ENCODE measurements at regions not wholly inside any gene's neighbourhood (a gene's known extent, or its start where the extent isn't known, plus 50 kb on each side); places are given as distances from the start of the nearest gene placed in this dataset.

DNA sequence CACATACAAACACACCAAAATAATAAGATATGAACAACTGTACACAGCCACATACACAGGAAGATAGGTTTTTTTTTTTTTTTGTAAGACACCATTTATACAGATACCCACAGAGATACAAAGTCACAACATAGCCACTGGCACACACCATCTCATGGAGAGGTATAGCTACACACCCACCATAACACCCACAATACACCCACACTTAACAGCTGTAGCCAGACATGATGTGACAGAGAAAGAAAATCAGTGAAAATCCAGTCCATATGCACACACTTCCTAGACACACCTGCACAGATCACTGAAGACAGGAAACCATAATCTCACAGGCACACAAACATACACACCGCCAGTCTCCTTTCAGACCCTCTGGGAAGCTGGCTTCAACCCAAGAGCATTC lies 62.4 kb upstream of the PAX2 start:
- TF ChIP-seq, protein P1, sequence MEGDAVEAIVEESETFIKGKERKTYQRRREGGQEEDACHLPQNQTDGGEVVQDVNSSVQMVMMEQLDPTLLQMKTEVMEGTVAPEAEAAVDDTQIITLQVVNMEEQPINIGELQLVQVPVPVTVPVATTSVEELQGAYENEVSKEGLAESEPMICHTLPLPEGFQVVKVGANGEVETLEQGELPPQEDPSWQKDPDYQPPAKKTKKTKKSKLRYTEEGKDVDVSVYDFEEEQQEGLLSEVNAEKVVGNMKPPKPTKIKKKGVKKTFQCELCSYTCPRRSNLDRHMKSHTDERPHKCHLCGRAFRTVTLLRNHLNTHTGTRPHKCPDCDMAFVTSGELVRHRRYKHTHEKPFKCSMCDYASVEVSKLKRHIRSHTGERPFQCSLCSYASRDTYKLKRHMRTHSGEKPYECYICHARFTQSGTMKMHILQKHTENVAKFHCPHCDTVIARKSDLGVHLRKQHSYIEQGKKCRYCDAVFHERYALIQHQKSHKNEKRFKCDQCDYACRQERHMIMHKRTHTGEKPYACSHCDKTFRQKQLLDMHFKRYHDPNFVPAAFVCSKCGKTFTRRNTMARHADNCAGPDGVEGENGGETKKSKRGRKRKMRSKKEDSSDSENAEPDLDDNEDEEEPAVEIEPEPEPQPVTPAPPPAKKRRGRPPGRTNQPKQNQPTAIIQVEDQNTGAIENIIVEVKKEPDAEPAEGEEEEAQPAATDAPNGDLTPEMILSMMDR (IDR thresholded peaks at IDR 0.05) = no peak
- Histone ChIP-seq H3K27me3 (peaks cover 33% of the 10 kb centered on the region), H3K4me3 (no peak overlapping the region), H3K9me3 (no peaks in the 10 kb centered on the region), H3K36me3 (no peaks in the 10 kb centered on the region), H3K27ac (no peak overlapping the region), H3K9ac (ENCODE audit: low read depth in 2 of 2, low read length in 2 of 2) (no peak overlapping the region), H3K4me1 (no peaks in the 10 kb centered on the region)
- no peak for DNase-seq
- intact Hi-C loops (cut with DNase I) = no loop called here

DNA sequence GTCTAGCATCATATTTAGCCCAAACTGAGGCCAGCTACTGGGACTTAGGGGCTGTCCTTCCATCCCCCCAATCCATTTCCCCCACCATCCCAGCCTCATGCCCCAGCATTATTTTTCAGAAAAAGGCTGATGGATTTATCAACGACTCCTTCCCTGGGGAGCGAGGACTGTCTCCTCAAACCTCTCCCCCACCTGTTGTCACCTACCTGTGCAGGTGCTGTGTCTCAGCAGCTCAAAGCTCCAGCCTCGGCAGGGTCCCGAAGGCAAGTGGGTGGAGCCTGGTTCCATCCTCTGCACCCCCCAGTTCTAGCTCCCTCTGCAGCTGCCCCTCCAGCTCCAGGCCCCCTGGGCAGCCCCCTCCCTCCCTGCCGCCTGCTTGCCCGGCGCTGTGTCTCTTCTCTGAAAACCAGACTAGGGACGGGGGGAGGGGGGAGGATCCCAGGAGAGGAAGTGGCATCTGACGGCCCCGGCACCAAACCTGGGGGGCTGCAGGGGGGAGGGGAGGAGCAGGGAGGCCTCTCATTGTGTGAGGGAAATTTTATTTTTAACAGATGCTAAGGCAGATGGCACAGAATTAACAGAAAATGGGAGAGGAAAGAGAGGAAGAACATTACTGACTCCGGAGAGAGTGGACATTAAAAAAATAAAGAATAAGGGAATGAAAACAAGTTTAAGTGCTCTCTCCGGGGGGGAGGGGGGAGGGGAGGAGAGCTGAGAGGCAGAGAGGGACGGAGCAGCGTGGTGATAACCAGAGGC lies 61.7 kb upstream of the PAX2 start:
- no peak for DNase-seq
- no peaks in the 10 kb centered on the region for H3K4me1 ChIP-seq
- no peaks in the 10 kb centered on the region for H3K36me3 ChIP-seq
- intact Hi-C loops (cut with DNase I) = no loop called here
- peaks cover 37% of the 10 kb centered on the region for H3K27me3 ChIP-seq
- no peak overlapping the region for H3K9ac ChIP-seq (ENCODE audit: low read depth in 2 of 2, low read length in 2 of 2)
- TF ChIP-seq, protein P1 (IDR thresholded peaks at IDR 0.05) = no peak
- H3K27ac ChIP-seq = no peak overlapping the region
- no peak overlapping the region for H3K4me3 ChIP-seq
- no peaks in the 10 kb centered on the region for H3K9me3 ChIP-seq

DNA sequence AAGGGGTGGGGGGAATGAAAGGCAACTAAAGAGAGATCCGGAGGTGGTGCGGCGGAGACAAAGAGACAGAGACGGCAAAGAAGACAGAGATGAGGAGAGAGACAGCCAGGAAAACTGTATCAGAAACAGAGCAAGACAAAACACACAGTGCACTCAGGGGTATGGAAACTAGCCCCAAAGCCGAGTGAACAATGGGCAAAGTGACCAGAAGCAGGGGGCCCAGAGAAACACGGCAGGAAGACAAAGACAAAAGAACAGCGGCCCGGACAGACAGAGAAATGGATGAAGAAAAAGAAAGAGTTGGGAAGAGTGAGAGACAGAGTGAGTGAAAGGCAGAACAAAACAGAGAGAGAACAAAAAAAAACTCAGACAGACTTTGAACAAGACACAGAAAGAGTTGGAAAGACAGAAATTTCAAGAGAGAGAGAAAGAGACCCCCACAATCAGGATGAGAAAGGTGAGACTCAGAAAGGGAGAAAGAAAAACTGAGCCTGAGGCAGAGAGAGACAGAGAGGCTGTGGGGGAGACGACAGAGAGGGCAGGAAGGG lies 60.6 kb upstream of the PAX2 start:
- TF ChIP-seq, protein P1 (IDR thresholded peaks at IDR 0.05) = no peak
- intact Hi-C loops (cut with DNase I) = no loop called here
- no peaks in the 10 kb centered on the region for H3K9me3 ChIP-seq
- H3K9ac ChIP-seq (ENCODE audit: low read depth in 2 of 2, low read length in 2 of 2) = no peak overlapping the region
- no peaks in the 10 kb centered on the region for H3K36me3 ChIP-seq
- DNase-seq = no peak
- no peaks in the 10 kb centered on the region for H3K4me1 ChIP-seq
- H3K4me3 ChIP-seq = no peak overlapping the region
- no peak overlapping the region for H3K27ac ChIP-seq
- peaks cover 38% of the 10 kb centered on the region for H3K27me3 ChIP-seq

DNA sequence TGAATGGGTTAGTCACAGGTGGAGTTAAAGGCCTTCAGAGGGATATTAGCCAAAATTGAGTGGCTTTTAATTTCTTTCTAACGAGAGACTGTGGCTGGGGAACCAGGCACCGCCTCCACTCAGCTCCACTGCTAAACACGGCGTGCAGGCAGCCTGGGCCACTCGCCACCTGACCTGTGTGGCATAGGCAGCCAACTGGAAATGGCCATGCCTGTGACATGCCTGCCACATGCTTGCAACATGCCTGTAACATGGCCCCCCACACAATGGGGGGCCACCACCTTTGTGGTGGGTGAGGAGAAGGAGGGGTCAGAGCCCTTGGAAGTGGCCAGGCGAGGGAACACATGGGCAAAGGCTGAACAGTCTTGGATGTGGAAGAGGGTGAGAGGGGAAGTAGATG lies 60.1 kb upstream of the PAX2 start:
- no peaks in the 10 kb centered on the region for H3K9me3 ChIP-seq
- H3K27me3 ChIP-seq = peaks cover 38% of the 10 kb centered on the region
- DNase-seq = no peak
- no peak overlapping the region for H3K27ac ChIP-seq
- H3K4me1 ChIP-seq = no peaks in the 10 kb centered on the region
- H3K36me3 ChIP-seq = no peaks in the 10 kb centered on the region
- H3K4me3 ChIP-seq = no peak overlapping the region
- TF ChIP-seq, protein P1 (IDR thresholded peaks at IDR 0.05) = no peak
- H3K9ac ChIP-seq (ENCODE audit: low read depth in 2 of 2, low read length in 2 of 2) = no peak overlapping the region
- intact Hi-C loops (cut with DNase I) = no loop called here

DNA sequence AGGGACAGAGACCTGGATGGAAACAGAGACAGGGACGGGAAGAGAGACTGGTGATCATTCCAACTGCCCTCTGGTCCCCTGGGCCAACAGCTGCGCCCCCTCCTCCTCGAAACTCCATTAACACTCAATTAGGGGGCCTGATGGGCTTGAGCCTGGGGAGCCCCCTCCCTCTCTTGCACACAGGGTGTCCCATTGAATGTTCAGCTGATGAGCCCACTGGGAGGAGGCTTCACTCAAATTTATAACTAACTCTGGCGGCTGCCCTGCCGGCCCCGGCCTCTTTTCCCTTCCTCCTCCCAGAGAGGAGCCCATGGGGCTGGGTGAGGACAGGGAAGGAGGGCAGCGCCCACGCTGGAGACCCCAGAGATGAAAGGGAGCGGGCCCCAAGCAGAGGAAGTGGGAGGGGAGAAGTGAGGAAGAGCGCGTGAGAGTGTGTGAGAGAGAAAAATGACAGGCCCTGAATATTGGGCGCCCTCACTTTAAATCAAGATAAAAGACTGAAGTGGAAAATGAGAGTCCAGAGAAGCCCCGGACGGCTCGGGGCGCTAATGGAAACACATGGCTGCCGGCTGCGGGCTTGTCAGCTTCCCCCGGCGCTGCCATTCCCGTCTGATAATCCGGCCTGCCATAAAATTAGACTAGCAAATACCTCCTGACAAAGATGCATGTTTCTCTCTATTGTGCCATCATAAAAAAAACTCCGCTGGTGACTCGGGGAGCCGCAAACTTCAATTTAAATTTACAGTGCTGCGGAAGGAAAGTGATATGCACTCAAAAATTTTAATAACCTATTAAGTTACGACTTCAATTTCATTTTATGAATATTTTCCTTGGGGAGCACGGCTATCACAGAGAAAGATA lies 58.0 kb upstream of the PAX2 start:
- Histone ChIP-seq H3K4me3 (no peak overlapping the region), H3K9ac (ENCODE audit: low read depth in 2 of 2, low read length in 2 of 2) (no peak overlapping the region), H3K4me1 (no peaks in the 10 kb centered on the region), H3K36me3 (no peaks in the 10 kb centered on the region), H3K27ac (no peak overlapping the region), H3K9me3 (no peaks in the 10 kb centered on the region), H3K27me3 (peaks cover 20% of the 10 kb centered on the region)
- DNase-seq = no peak
- intact Hi-C loops (cut with DNase I) = no loop called here
- TF ChIP-seq, protein P1 (IDR thresholded peaks at IDR 0.05) = no peak
